GM23338 (cell line): ENCODE measurements at regions not wholly inside any gene's neighbourhood (a gene's known extent, or its start where the extent isn't known, plus 50 kb on each side); places are given as distances from the start of the nearest gene placed in this dataset.

Experiments used
- ATAC-seq: fragments of 200-7000 bp; cut with Tn5 transposase; 3 replicates; pipeline ENCODE4 v1.9.1; 2020
- DNase-seq: peaks from one replicate; pipeline ENCODE4 v3.0.0-alpha.2; 2015; ENCODE audit warnings: low spot score
- H2AFZ ChIP-seq: fragments of 200-600 bp; sonication (generic); 2 replicates; pipeline ENCODE4 v1.8.0; 2016; ENCODE audit warnings: antibody characterized with exemption, mild to moderate bottlenecking, moderate library complexity
- H3F3A ChIP-seq: fragments of 200-600 bp; sonication (generic); replicated peaks from 2 replicates; pipeline ENCODE4 v1.8.0; 2017; ENCODE audit warnings: antibody characterized with exemption, mixed run types, low read depth
- H3K27ac ChIP-seq: fragments of 200-600 bp; sonication (generic); 2 replicates; pipeline ENCODE4 v1.6.1; 2016; ENCODE audit warnings: low read depth
- H3K27me3 ChIP-seq: fragments of 200-600 bp; sonication (generic); 2 replicates; pipeline ENCODE4 v1.8.0; 2016; ENCODE audit warnings: mild to moderate bottlenecking, mixed run types, moderate library complexity; ENCODE audit not compliant: insufficient read depth
- H3K36me3 ChIP-seq: fragments of 200-600 bp; sonication (generic); 2 replicates; pipeline ENCODE4 v1.8.0; 2016; ENCODE audit warnings: mild to moderate bottlenecking; ENCODE audit not compliant: insufficient read depth
- H3K4me1 ChIP-seq: fragments of 200-600 bp; sonication (generic); 2 replicates; pipeline ENCODE4 v1.8.0; 2016; ENCODE audit warnings: mild to moderate bottlenecking, moderate library complexity; ENCODE audit not compliant: insufficient read depth
- H3K4me2 ChIP-seq: fragments of 200-600 bp; sonication (generic); 2 replicates; pipeline ENCODE4 v1.7.1; 2017; ENCODE audit warnings: mixed run types
- H3K4me3 ChIP-seq: fragments of 200-600 bp; sonication (generic); 2 replicates; pipeline ENCODE4 v1.6.1; 2016; ENCODE audit warnings: mixed run types
- H3K79me2 ChIP-seq: fragments of 200-600 bp; sonication (generic); replicated peaks from 2 replicates; pipeline ENCODE4 v1.8.0; 2017; ENCODE audit warnings: mild to moderate bottlenecking; ENCODE audit not compliant: insufficient read depth
- H3K9me2 ChIP-seq: fragments of 200-600 bp; sonication (generic); 2 replicates; pipeline ENCODE4 v1.8.0; 2017; ENCODE audit not compliant: insufficient read depth
- H4K20me1 ChIP-seq: fragments of 200-600 bp; sonication (generic); replicated peaks from 2 replicates; pipeline ENCODE4 v1.8.0; 2017; ENCODE audit warnings: mild to moderate bottlenecking; ENCODE audit not compliant: insufficient read depth
- H3K27ac Mint-ChIP-seq: 2 replicates; pipeline ENCODE4 v1.8.0; 2020; ENCODE audit warnings: inconsistent platforms, mild to moderate bottlenecking, moderate library complexity, mixed read lengths
- H3K27me3 Mint-ChIP-seq: 3 replicates; pipeline ENCODE4 v1.8.0; 2022; ENCODE audit warnings: low read depth, mild to moderate bottlenecking, moderate library complexity, mixed read lengths, inconsistent platforms; ENCODE audit not compliant: insufficient read depth, poor library complexity
- H3K36me3 Mint-ChIP-seq: 3 replicates; pipeline ENCODE4 v1.8.0; 2021; ENCODE audit warnings: low read depth, mild to moderate bottlenecking, inconsistent platforms, moderate library complexity, mixed read lengths
- H3K4me1 Mint-ChIP-seq: 3 replicates; pipeline ENCODE4 v1.8.0; 2020; ENCODE audit warnings: mild to moderate bottlenecking, inconsistent platforms, mixed read lengths
- H3K4me3 Mint-ChIP-seq: 3 replicates; pipeline ENCODE4 v1.8.0; 2021; ENCODE audit warnings: moderate library complexity, mild to moderate bottlenecking, inconsistent platforms, mixed read lengths
- H3K9me3 Mint-ChIP-seq: 3 replicates; pipeline ENCODE4 v1.8.0; 2020; ENCODE audit warnings: moderate library complexity, mild to moderate bottlenecking, inconsistent platforms, mixed read lengths
- CREB1 ChIP-seq: fragments of 250-450 bp; sonication (Bioruptor Pico); IDR thresholded peaks from 2 replicates; pipeline ENCODE4 v1.5.0; 2020; ENCODE audit warnings: low read depth, mild to moderate bottlenecking, moderate library complexity
- EZH2 ChIP-seq: fragments of 200-600 bp; sonication (generic); IDR thresholded peaks from one replicate; pipeline ENCODE4 v1.8.0; 2017; ENCODE audit warnings: antibody characterized with exemption, mild to moderate bottlenecking, low read depth; ENCODE audit not compliant: unreplicated experiment
- EZH2phosphoT487 ChIP-seq: fragments of 200-600 bp; sonication (generic); IDR thresholded peaks from one replicate; pipeline ENCODE4 v1.8.1; 2018; ENCODE audit warnings: antibody characterized with exemption; ENCODE audit not compliant: unreplicated experiment
- JUNB ChIP-seq: IDR thresholded peaks from one replicate; pipeline ENCODE4 v1.6.1; 2016; ENCODE audit warnings: antibody characterized with exemption; ENCODE audit not compliant: unreplicated experiment
- NANOG ChIP-seq: IDR thresholded peaks from 2 replicates; pipeline ENCODE4 v1.6.1; 2016; ENCODE audit warnings: antibody characterized with exemption, borderline replicate concordance
- POLR2AphosphoS5 ChIP-seq: IDR thresholded peaks from 2 replicates; pipeline ENCODE4 v1.6.1; 2016; ENCODE audit warnings: antibody characterized with exemption, low read depth
- STAT1 ChIP-seq: IDR thresholded peaks from one replicate; pipeline ENCODE4 v1.6.1; 2016; ENCODE audit warnings: antibody characterized with exemption; ENCODE audit not compliant: unreplicated experiment
- ZNF114 ChIP-seq: fragments of 250-450 bp; sonication (Bioruptor Pico); IDR thresholded peaks from 2 replicates; pipeline ENCODE4 v1.5.0; 2020; ENCODE audit warnings: mild to moderate bottlenecking, moderate library complexity
- ZNF331 ChIP-seq: fragments of 250-450 bp; sonication (Bioruptor Pico); IDR thresholded peaks from 2 replicates; pipeline ENCODE4 v1.5.0; 2020; ENCODE audit warnings: low read depth, mild to moderate bottlenecking, moderate library complexity
- TF ChIP-seq, protein P1 (sequence below): fragments of 250-450 bp; sonication (Bioruptor Pico); IDR thresholded peaks from 2 replicates; pipeline ENCODE4 v1.5.0; 2020; ENCODE audit warnings: mild to moderate bottlenecking, moderate library complexity
- TF ChIP-seq, protein P2 (sequence below), 2 experiments: fragments of 200-600 bp in 1 of 2; sonication (generic) in 1 of 2; conservative IDR thresholded peaks; 2 replicates each; pipeline versions ENCODE4 v1.5.1 to v1.6.1; 2016 to 2017; ENCODE audit warnings: antibody characterized with exemption in 2 of 2, low read depth in 2 of 2, mild to moderate bottlenecking in 2 of 2, moderate library complexity in 1 of 2

DNA sequence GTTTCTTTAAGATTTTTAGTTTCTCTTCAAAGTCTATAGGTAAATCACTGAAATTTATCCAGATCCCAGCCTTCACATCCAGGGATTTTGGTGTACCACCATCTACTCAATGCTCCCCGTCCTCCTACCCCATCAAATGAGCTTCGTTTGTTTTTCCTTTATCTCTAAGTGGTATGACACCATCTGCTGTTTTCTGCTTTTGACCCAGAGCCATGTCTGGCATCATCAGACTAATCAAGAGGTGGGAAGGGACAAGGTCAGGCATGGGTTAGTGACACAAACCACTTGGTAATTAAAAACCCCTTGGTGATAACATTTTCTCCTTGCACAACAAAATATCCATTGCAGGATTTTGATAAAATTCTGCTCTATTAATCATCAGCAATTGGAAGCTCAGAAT is 92.7 kb upstream of the GOLGA8J start:
- H2AFZ ChIP-seq = no peak overlapping the region
- H3K4me3 ChIP-seq = no peak overlapping the region
- no peaks in the 10 kb centered on the region for H3K27me3 ChIP-seq
- H4K20me1 ChIP-seq = no peaks in the 10 kb centered on the region
- H3K79me2 ChIP-seq = no peaks in the 10 kb centered on the region
- Mint-ChIP-seq H3K27me3 (no peaks in the 10 kb centered on the region), H3K9me3 (peaks cover 4% of the 10 kb centered on the region; the same call in 2 of the 3 replicates), H3K36me3 (peaks cover 4% of the 10 kb centered on the region; the same call in 2 of the 3 replicates), H3K4me3 (no peak overlapping the region), H3K4me1 (peaks cover 37% of the 10 kb centered on the region), H3K27ac (no peak overlapping the region)
- H3F3A ChIP-seq = no peaks in the 10 kb centered on the region
- no peak overlapping the region for H3K27ac ChIP-seq
- H3K4me2 ChIP-seq = no peak overlapping the region
- ATAC-seq = no peak
- H3K9me2 ChIP-seq = no peaks in the 10 kb centered on the region
- H3K36me3 ChIP-seq = no peaks in the 10 kb centered on the region
- no peak for DNase-seq
- TF ChIP-seq ZNF331 (CRISPR knock-in tag) (no peak), NANOG (no peak), ZNF114 (CRISPR knock-in tag) (no peak), STAT1 (no peak), JUNB (no peak), EZH2 (no peak), POLR2AphosphoS5 (no peak)
- TF ChIP-seq, protein P1, sequence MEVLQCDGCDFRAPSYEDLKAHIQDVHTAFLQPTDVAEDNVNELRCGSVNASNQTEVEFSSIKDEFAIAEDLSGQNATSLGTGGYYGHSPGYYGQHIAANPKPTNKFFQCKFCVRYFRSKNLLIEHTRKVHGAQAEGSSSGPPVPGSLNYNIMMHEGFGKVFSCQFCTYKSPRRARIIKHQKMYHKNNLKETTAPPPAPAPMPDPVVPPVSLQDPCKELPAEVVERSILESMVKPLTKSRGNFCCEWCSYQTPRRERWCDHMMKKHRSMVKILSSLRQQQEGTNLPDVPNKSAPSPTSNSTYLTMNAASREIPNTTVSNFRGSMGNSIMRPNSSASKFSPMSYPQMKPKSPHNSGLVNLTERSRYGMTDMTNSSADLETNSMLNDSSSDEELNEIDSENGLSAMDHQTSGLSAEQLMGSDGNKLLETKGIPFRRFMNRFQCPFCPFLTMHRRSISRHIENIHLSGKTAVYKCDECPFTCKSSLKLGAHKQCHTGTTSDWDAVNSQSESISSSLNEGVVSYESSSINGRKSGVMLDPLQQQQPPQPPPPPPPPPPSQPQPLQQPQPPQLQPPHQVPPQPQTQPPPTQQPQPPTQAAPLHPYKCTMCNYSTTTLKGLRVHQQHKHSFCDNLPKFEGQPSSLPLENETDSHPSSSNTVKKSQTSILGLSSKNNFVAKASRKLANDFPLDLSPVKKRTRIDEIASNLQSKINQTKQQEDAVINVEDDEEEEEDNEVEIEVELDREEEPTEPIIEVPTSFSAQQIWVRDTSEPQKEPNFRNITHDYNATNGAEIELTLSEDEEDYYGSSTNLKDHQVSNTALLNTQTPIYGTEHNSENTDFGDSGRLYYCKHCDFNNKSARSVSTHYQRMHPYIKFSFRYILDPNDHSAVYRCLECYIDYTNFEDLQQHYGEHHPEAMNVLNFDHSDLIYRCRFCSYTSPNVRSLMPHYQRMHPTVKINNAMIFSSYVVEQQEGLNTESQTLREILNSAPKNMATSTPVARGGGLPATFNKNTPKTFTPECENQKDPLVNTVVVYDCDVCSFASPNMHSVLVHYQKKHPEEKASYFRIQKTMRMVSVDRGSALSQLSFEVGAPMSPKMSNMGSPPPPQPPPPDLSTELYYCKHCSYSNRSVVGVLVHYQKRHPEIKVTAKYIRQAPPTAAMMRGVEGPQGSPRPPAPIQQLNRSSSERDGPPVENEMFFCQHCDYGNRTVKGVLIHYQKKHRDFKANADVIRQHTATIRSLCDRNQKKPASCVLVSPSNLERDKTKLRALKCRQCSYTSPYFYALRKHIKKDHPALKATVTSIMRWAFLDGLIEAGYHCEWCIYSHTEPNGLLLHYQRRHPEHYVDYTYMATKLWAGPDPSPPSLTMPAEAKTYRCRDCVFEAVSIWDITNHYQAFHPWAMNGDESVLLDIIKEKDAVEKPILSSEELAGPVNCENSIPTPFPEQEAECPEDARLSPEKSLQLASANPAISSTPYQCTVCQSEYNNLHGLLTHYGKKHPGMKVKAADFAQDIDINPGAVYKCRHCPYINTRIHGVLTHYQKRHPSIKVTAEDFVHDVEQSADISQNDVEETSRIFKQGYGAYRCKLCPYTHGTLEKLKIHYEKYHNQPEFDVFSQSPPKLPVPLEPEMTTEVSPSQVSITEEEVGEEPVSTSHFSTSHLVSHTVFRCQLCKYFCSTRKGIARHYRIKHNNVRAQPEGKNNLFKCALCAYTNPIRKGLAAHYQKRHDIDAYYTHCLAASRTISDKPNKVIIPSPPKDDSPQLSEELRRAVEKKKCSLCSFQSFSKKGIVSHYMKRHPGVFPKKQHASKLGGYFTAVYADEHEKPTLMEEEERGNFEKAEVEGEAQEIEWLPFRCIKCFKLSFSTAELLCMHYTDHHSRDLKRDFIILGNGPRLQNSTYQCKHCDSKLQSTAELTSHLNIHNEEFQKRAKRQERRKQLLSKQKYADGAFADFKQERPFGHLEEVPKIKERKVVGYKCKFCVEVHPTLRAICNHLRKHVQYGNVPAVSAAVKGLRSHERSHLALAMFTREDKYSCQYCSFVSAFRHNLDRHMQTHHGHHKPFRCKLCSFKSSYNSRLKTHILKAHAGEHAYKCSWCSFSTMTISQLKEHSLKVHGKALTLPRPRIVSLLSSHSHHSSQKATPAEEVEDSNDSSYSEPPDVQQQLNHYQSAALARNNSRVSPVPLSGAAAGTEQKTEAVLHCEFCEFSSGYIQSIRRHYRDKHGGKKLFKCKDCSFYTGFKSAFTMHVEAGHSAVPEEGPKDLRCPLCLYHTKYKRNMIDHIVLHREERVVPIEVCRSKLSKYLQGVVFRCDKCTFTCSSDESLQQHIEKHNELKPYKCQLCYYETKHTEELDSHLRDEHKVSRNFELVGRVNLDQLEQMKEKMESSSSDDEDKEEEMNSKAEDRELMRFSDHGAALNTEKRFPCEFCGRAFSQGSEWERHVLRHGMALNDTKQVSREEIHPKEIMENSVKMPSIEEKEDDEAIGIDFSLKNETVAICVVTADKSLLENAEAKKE (CRISPR knock-in tag) = no peak
- H3K4me1 ChIP-seq = peaks cover 30% of the 10 kb centered on the region

DNA sequence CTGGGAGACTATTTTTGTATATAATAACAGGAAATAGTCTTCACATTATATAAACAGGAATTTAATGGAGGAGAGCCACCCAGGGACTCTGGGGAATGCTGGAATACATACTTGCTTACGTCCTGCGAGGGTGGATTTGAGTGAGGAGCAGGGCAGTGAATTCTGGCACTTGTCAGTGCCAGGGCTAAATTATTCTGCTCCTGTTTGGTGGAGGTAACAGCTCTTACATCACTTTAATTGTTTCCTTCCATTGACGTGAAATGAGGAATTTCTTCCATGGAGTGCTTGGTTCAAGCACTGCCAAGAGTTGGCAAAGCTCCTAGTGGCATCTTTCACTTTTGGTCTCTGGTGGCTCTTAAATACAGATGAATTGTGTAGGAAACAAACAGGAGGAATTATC is 94.1 kb upstream of the GOLGA8J start:
- Mint-ChIP-seq H3K36me3 (peaks cover 4% of the 10 kb centered on the region; the same call in 2 of the 3 replicates), H3K4me1 (peaks cover 31% of the 10 kb centered on the region), H3K27ac (no peak overlapping the region), H3K27me3 (no peaks in the 10 kb centered on the region), H3K4me3 (no peak overlapping the region), H3K9me3 (peaks cover 4% of the 10 kb centered on the region; the same call in 2 of the 3 replicates)
- H3K9me2 ChIP-seq = no peaks in the 10 kb centered on the region
- no peak overlapping the region for H2AFZ ChIP-seq
- ATAC-seq (no peak), DNase-seq (no peak)
- no peaks in the 10 kb centered on the region for H3K27me3 ChIP-seq
- H3K36me3 ChIP-seq = no peaks in the 10 kb centered on the region
- peaks cover 28% of the 10 kb centered on the region for H3K4me1 ChIP-seq
- no peak overlapping the region for H3K4me2 ChIP-seq
- no peaks in the 10 kb centered on the region for H4K20me1 ChIP-seq
- no peaks in the 10 kb centered on the region for H3K79me2 ChIP-seq
- H3K4me3 ChIP-seq = no peak overlapping the region
- H3F3A ChIP-seq = no peaks in the 10 kb centered on the region
- no peak overlapping the region for H3K27ac ChIP-seq
- TF ChIP-seq CREB1 (CRISPR knock-in tag) (no peak), NANOG (no peak), STAT1 (no peak), EZH2phosphoT487 (no peak), ZNF114 (CRISPR knock-in tag) (no peak), JUNB (no peak), POLR2AphosphoS5 (no peak)
- TF ChIP-seq, protein P2, sequence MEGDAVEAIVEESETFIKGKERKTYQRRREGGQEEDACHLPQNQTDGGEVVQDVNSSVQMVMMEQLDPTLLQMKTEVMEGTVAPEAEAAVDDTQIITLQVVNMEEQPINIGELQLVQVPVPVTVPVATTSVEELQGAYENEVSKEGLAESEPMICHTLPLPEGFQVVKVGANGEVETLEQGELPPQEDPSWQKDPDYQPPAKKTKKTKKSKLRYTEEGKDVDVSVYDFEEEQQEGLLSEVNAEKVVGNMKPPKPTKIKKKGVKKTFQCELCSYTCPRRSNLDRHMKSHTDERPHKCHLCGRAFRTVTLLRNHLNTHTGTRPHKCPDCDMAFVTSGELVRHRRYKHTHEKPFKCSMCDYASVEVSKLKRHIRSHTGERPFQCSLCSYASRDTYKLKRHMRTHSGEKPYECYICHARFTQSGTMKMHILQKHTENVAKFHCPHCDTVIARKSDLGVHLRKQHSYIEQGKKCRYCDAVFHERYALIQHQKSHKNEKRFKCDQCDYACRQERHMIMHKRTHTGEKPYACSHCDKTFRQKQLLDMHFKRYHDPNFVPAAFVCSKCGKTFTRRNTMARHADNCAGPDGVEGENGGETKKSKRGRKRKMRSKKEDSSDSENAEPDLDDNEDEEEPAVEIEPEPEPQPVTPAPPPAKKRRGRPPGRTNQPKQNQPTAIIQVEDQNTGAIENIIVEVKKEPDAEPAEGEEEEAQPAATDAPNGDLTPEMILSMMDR (conservative IDR thresholded peaks at IDR 0.05; ENCODE audit: low read depth in 2 of 2) = no peak
